ENCODE measurements at regions not wholly inside any gene's neighbourhood (a gene's known extent, or its start where the extent isn't known, plus 50 kb on each side); places are given as distances from the start of the nearest gene placed in this dataset.

DNA sequence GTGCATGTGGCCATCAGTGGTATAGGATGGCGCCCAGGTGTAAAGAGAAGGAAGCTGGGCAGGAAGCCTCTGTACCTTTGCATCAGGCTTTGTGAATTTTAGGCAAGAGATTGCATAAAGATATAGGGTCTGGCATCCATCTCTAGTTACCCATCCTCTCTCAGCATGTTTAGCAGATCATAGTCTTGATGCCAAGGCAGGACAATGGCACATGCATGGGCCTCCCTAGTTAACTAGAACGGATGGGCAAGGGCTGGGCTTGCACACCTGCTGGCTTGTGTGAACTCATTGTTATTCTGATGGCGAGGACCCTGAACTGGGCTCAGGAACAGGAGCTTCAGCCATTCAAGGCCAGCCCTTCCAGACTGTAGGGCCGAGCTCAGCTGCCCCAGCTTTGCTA is 229.2 kb upstream of the NCAM1 start (continued):
- no peak for TF ChIP-seq BORCS8-MEF2B (CRISPR knock-in tag; IDR thresholded peaks at IDR 0.05)
- TF ChIP-seq, protein P1, sequence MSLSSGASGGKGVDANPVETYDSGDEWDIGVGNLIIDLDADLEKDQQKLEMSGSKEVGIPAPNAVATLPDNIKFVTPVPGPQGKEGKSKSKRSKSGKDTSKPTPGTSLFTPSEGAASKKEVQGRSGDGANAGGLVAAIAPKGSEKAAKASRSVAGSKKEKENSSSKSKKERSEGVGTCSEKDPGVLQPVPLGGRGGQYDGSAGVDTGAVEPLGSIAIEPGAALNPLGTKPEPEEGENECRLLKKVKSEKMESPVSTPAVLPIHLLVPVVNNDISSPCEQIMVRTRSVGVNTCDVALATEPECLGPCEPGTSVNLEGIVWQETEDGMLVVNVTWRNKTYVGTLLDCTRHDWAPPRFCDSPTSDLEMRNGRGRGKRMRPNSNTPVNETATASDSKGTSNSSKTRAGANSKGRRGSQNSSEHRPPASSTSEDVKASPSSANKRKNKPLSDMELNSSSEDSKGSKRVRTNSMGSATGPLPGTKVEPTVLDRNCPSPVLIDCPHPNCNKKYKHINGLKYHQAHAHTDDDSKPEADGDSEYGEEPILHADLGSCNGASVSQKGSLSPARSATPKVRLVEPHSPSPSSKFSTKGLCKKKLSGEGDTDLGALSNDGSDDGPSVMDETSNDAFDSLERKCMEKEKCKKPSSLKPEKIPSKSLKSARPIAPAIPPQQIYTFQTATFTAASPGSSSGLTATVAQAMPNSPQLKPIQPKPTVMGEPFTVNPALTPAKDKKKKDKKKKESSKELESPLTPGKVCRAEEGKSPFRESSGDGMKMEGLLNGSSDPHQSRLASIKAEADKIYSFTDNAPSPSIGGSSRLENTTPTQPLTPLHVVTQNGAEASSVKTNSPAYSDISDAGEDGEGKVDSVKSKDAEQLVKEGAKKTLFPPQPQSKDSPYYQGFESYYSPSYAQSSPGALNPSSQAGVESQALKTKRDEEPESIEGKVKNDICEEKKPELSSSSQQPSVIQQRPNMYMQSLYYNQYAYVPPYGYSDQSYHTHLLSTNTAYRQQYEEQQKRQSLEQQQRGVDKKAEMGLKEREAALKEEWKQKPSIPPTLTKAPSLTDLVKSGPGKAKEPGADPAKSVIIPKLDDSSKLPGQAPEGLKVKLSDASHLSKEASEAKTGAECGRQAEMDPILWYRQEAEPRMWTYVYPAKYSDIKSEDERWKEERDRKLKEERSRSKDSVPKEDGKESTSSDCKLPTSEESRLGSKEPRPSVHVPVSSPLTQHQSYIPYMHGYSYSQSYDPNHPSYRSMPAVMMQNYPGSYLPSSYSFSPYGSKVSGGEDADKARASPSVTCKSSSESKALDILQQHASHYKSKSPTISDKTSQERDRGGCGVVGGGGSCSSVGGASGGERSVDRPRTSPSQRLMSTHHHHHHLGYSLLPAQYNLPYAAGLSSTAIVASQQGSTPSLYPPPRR (CRISPR knock-in tag; IDR thresholded peaks at IDR 0.05; ENCODE audit: borderline replicate concordance): no peak
- no peak for TF ChIP-seq ARNTL (CRISPR knock-in tag; IDR thresholded peaks at IDR 0.05)
- TF ChIP-seq ZFP1 (CRISPR knock-in tag; IDR thresholded peaks at IDR 0.05): no peak

DNA sequence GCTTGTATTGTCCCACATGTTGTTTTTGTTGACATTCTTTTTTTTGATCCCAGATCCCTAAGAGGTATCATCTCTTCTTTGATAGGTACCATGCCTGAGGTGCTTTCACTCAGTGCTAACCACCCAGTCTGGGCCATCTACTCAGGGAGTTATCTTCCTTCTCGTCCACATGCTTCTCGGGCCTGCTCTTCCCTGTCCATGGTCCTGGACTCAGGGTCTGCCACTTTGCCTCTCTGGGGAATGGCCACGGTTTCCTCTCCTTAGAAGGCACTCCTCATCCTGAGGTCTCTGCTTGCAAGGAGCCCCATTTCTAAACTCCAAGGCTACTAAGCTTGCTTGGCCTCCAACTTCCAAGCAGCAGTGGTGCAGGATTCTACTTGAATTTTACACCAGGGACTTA is 227.0 kb upstream of the NCAM1 start:
- H3K9ac ChIP-seq (ENCODE audit: insufficient read depth, low read depth, low read length): no peak overlapping the region
- CTCF ChIA-PET (ENCODE audit: low intra/inter-chr PET ratio, low total read pairs): no interaction called here
- BruUV-seq (replicated peaks): no TSS peak
- ATAC-seq (peak; percentile 41; the same call in 1 of the 3 replicates), DNase-seq (ENCODE audit: low spot score) (no peak), FAIRE-seq (no peak)
- H4K20me1 ChIP-seq (ENCODE audit: insufficient read depth, low read length): no peaks in the 10 kb centered on the region
- WGBS (ENCODE audit: low lambda C conversion rate): 0% methylated on average over 3 of the region's 3 CpGs
- no peaks in the 10 kb centered on the region for H3K79me2 ChIP-seq (ENCODE audit: insufficient read depth, low read length)
- intact Hi-C loops (cut with micrococcal nuclease; ENCODE audit: unreplicated experiment): no loop called here
- H3K27me3 ChIP-seq (ENCODE audit: control insufficient read depth in 1 of 2, insufficient read depth in 2 of 2, low read length in 2 of 2): peaks cover 0 to 1% of the 10 kb centered on the region in 2 experiments; a peak in 1 of 5 replicates
- H3K4me2 ChIP-seq (ENCODE audit: low read depth, low read length): no peak overlapping the region
- H3K4me1 ChIP-seq (ENCODE audit: insufficient read depth, low read length): no peaks in the 10 kb centered on the region
- POLR2A ChIA-PET: no interaction called here
- no peak overlapping the region for H2AFZ ChIP-seq (ENCODE audit: low read length)
- H3K27ac ChIP-seq (ENCODE audit: extremely low read length, insufficient read depth, low read length): no peak overlapping the region
- in situ Hi-C loops (cut with HindIII; ENCODE audit: extremely low pct_ligation_motif_present, low pct_unique_long_range_greater_than_20kb): no loop called here
- H3K4me3 ChIP-seq (replicated peaks in 1 of 3; ENCODE audit: insufficient read depth in 1 of 3, low read depth in 2 of 3, low read length in 3 of 3): no peak overlapping the region
- no peaks in the 10 kb centered on the region for H3K9me3 ChIP-seq (ENCODE audit: low read length)
- H3K36me3 ChIP-seq (replicated peaks in 1 of 2; ENCODE audit: control insufficient read depth in 1 of 2, insufficient read depth in 2 of 2, low read length in 2 of 2): no peaks in the 10 kb centered on the region
- TF ChIP-seq, protein P2, sequence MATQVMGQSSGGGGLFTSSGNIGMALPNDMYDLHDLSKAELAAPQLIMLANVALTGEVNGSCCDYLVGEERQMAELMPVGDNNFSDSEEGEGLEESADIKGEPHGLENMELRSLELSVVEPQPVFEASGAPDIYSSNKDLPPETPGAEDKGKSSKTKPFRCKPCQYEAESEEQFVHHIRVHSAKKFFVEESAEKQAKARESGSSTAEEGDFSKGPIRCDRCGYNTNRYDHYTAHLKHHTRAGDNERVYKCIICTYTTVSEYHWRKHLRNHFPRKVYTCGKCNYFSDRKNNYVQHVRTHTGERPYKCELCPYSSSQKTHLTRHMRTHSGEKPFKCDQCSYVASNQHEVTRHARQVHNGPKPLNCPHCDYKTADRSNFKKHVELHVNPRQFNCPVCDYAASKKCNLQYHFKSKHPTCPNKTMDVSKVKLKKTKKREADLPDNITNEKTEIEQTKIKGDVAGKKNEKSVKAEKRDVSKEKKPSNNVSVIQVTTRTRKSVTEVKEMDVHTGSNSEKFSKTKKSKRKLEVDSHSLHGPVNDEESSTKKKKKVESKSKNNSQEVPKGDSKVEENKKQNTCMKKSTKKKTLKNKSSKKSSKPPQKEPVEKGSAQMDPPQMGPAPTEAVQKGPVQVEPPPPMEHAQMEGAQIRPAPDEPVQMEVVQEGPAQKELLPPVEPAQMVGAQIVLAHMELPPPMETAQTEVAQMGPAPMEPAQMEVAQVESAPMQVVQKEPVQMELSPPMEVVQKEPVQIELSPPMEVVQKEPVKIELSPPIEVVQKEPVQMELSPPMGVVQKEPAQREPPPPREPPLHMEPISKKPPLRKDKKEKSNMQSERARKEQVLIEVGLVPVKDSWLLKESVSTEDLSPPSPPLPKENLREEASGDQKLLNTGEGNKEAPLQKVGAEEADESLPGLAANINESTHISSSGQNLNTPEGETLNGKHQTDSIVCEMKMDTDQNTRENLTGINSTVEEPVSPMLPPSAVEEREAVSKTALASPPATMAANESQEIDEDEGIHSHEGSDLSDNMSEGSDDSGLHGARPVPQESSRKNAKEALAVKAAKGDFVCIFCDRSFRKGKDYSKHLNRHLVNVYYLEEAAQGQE (IDR thresholded peaks at IDR 0.05; ENCODE audit: borderline replicate concordance in 1 of 2, low read depth in 1 of 2, low read length in 2 of 2): peak; percentile 79 to 94
- TF ChIP-seq MIER2 (CRISPR knock-in tag; IDR thresholded peaks at IDR 0.05) (peak; percentile 95), EHMT2 (IDR thresholded peaks at IDR 0.05; ENCODE audit: borderline replicate concordance, low read depth, low read length) (0 out of 2 replicates have a peak, but pooled peaks have one; percentile 35), IKZF4 (CRISPR knock-in tag; IDR thresholded peaks at IDR 0.05; ENCODE audit: borderline replicate concordance, low read depth, not compliant biosample characterization) (no peak)
- TF ChIP-seq, protein P3, sequence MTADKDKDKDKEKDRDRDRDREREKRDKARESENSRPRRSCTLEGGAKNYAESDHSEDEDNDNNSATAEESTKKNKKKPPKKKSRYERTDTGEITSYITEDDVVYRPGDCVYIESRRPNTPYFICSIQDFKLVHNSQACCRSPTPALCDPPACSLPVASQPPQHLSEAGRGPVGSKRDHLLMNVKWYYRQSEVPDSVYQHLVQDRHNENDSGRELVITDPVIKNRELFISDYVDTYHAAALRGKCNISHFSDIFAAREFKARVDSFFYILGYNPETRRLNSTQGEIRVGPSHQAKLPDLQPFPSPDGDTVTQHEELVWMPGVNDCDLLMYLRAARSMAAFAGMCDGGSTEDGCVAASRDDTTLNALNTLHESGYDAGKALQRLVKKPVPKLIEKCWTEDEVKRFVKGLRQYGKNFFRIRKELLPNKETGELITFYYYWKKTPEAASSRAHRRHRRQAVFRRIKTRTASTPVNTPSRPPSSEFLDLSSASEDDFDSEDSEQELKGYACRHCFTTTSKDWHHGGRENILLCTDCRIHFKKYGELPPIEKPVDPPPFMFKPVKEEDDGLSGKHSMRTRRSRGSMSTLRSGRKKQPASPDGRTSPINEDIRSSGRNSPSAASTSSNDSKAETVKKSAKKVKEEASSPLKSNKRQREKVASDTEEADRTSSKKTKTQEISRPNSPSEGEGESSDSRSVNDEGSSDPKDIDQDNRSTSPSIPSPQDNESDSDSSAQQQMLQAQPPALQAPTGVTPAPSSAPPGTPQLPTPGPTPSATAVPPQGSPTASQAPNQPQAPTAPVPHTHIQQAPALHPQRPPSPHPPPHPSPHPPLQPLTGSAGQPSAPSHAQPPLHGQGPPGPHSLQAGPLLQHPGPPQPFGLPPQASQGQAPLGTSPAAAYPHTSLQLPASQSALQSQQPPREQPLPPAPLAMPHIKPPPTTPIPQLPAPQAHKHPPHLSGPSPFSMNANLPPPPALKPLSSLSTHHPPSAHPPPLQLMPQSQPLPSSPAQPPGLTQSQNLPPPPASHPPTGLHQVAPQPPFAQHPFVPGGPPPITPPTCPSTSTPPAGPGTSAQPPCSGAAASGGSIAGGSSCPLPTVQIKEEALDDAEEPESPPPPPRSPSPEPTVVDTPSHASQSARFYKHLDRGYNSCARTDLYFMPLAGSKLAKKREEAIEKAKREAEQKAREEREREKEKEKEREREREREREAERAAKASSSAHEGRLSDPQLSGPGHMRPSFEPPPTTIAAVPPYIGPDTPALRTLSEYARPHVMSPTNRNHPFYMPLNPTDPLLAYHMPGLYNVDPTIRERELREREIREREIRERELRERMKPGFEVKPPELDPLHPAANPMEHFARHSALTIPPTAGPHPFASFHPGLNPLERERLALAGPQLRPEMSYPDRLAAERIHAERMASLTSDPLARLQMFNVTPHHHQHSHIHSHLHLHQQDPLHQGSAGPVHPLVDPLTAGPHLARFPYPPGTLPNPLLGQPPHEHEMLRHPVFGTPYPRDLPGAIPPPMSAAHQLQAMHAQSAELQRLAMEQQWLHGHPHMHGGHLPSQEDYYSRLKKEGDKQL (CRISPR knock-in tag; IDR thresholded peaks at IDR 0.05; ENCODE audit: low read depth): no peak

All from HepG2 (cell line).